OCI-LY3 (cell line): ENCODE measurements at regions not wholly inside any gene's neighbourhood (a gene's known extent, or its start where the extent isn't known, plus 50 kb on each side); places are given as distances from the start of the nearest gene placed in this dataset.
A peak's percentile ranks its signal among the peaks of the same experiment; 100 is the strongest.

ENCODE experiments used
- H2AFZ ChIP-seq: fragments of 200-600, 300-600 bp; shearing (Covaris generic); 2 replicates; pipeline ENCODE4 v1.6.0; 2014; ENCODE audit warnings: antibody characterized with exemption, low read depth, low read length
- H3K27ac ChIP-seq: fragments of 200-600, 300-600 bp; sonication (generic); 2 replicates; pipeline ENCODE4 v1.5.1; 2014; ENCODE audit warnings: mild to moderate bottlenecking, low read length, moderate library complexity, mixed read lengths
- H3K27me3 ChIP-seq: fragments of 200-600, 300-600 bp; sonication (generic); 2 replicates; pipeline ENCODE4 v1.6.1; 2014; ENCODE audit warnings: low read depth, low read length, mixed read lengths
- H3K36me3 ChIP-seq: fragments of 200-600, 300-600 bp; sonication (generic); replicated peaks from 2 replicates; pipeline ENCODE3; 2014; ENCODE audit warnings: low read depth, low read length, mixed read lengths
- H3K4me1 ChIP-seq: fragments of 300-600, 200-600 bp; sonication (generic); 2 replicates; pipeline ENCODE4 v1.6.1; 2014; ENCODE audit warnings: low read length, mixed read lengths
- H3K4me2 ChIP-seq: fragments of 200-600, 300-600 bp; sonication (generic); 2 replicates; pipeline ENCODE4 v1.6.1; 2014; ENCODE audit warnings: low read length, mixed read lengths
- H3K4me3 ChIP-seq: fragments of 300-600, 200-600 bp; sonication (generic); 2 replicates; pipeline ENCODE4 v1.5.1; 2014; ENCODE audit warnings: antibody characterized with exemption, mild to moderate bottlenecking, low read length, moderate library complexity
- H3K79me2 ChIP-seq: fragments of 300-600, 200-600 bp; shearing (Covaris generic); 2 replicates; pipeline ENCODE4 v1.6.1; 2014; ENCODE audit warnings: mild to moderate bottlenecking, low read length, mixed read lengths
- H3K9ac ChIP-seq: fragments of 300-600, 200-600 bp; shearing (Covaris generic); 2 replicates; pipeline ENCODE4 v1.6.0; 2014; ENCODE audit warnings: mild to moderate bottlenecking, low read length, moderate library complexity
- H3K9me3 ChIP-seq: fragments of 200-600, 300-600 bp; shearing (Covaris generic); 2 replicates; pipeline ENCODE4 v1.6.1; 2014; ENCODE audit warnings: low read length, mixed read lengths; ENCODE audit not compliant: insufficient read depth
- H4K20me1 ChIP-seq: fragments of 200-600, 300-600 bp; sonication (generic); 2 replicates; pipeline ENCODE4 v1.6.1; 2016; ENCODE audit warnings: low read length, mixed read lengths; ENCODE audit not compliant: insufficient read depth
- CTCF ChIP-seq: fragments of 200-600, 300-600 bp; sonication (generic); IDR thresholded peaks from 2 replicates; pipeline ENCODE4 v1.5.1; 2014; ENCODE audit warnings: antibody characterized with exemption, low read length, low read depth
- EZH2phosphoT487 ChIP-seq: fragments of 200-600 bp; shearing (Covaris generic); IDR thresholded peaks from 2 replicates; pipeline ENCODE4 v1.6.1; 2018; ENCODE audit warnings: antibody characterized with exemption, mixed run types, low read depth

GRCh38 chr9:90457386-90458190, 185.0 kb downstream of the DIRAS2 start:
- no peak overlapping the region for H2AFZ ChIP-seq
- no peak overlapping the region for H3K4me2 ChIP-seq
- no peaks in the 10 kb centered on the region for H3K27me3 ChIP-seq
- no peaks in the 10 kb centered on the region for H3K9me3 ChIP-seq
- H4K20me1 ChIP-seq: no peaks in the 10 kb centered on the region
- no peak overlapping the region for H3K27ac ChIP-seq
- peaks cover 18% of the 10 kb centered on the region for H3K4me1 ChIP-seq
- no peaks in the 10 kb centered on the region for H3K36me3 ChIP-seq
- TF ChIP-seq CTCF (no peak), EZH2phosphoT487 (no peak)
- no peak overlapping the region for H3K9ac ChIP-seq
- H3K4me3 ChIP-seq: no peak overlapping the region
- no peaks in the 10 kb centered on the region for H3K79me2 ChIP-seq

GRCh38 chr9:90458485-90458884, 184.1 kb downstream of the DIRAS2 start:
- no peak overlapping the region for H3K9ac ChIP-seq
- H4K20me1 ChIP-seq: no peaks in the 10 kb centered on the region
- no peaks in the 10 kb centered on the region for H3K9me3 ChIP-seq
- H3K4me3 ChIP-seq: no peak overlapping the region
- H3K27me3 ChIP-seq: no peaks in the 10 kb centered on the region
- H3K36me3 ChIP-seq: no peaks in the 10 kb centered on the region
- TF ChIP-seq EZH2phosphoT487 (no peak), CTCF (no peak)
- no peak overlapping the region for H2AFZ ChIP-seq
- no peak overlapping the region for H3K4me2 ChIP-seq
- peaks cover 18% of the 10 kb centered on the region for H3K4me1 ChIP-seq
- no peaks in the 10 kb centered on the region for H3K79me2 ChIP-seq
- H3K27ac ChIP-seq: no peak overlapping the region

DNA sequence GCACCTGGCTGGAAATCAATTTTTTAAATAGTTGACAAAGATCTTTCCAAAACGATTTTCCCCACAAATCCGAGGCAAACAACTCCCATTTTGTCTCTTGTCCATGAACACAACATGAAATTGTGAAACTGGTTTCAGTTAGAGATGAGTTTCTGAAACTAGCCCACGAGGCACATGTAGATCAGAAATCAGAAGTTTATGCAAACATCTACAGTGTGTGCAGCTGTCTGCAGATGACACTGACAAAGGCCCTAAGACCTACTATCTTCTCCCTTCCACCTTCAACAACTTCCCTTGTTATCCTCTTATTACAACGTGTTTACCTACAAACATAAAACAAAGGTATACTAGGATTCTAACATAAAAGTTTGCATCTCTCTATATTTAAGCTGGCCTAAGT, 183.3 kb downstream of the DIRAS2 start:
- Histone ChIP-seq H4K20me1 (no peaks in the 10 kb centered on the region), H3K9ac (no peak overlapping the region), H3K27ac (peak overlapping the region; percentile 46; the same call in 1 of the 2 replicates), H3K36me3 (no peaks in the 10 kb centered on the region), H3K4me3 (no peak overlapping the region), H3K9me3 (no peaks in the 10 kb centered on the region), H3K4me1 (peaks cover 18% of the 10 kb centered on the region), H3K79me2 (no peaks in the 10 kb centered on the region), H3K4me2 (peak overlapping the region; percentile 52), H3K27me3 (no peaks in the 10 kb centered on the region), H2AFZ (no peak overlapping the region)
- TF ChIP-seq CTCF (no peak), EZH2phosphoT487 (no peak)

GRCh38 chr9:90460220-90460619, 182.4 kb downstream of the DIRAS2 start:
- H4K20me1 ChIP-seq: no peaks in the 10 kb centered on the region
- H3K4me1 ChIP-seq: peaks cover 18% of the 10 kb centered on the region
- H3K4me2 ChIP-seq: peak overlapping the region; percentile 52; the same call in 1 of the 2 replicates
- H2AFZ ChIP-seq: no peak overlapping the region
- no peak overlapping the region for H3K4me3 ChIP-seq
- H3K27ac ChIP-seq: 0 out of 2 replicates have a peak overlapping the region, but pooled peaks have one; percentile 46
- no peak for TF ChIP-seq CTCF
- no peak for TF ChIP-seq EZH2phosphoT487
- no peak overlapping the region for H3K9ac ChIP-seq
- no peaks in the 10 kb centered on the region for H3K27me3 ChIP-seq
- no peaks in the 10 kb centered on the region for H3K36me3 ChIP-seq
- H3K9me3 ChIP-seq: no peaks in the 10 kb centered on the region
- H3K79me2 ChIP-seq: no peaks in the 10 kb centered on the region
